GM12873 (cell line): ENCODE measurements at regions not wholly inside any gene's neighbourhood (a gene's known extent, or its start where the extent isn't known, plus 50 kb on each side); places are given as distances from the start of the nearest gene placed in this dataset.

Experiments
- CTCF ChIP-seq: IDR thresholded peaks from 2 replicates; pipeline ENCODE4 v1.5.1; 2012; ENCODE audit warnings: low read depth, mild to moderate bottlenecking, moderate library complexity, low read length, control low read depth; ENCODE audit not compliant: insufficient read depth; ENCODE audit errors: missing control alignments

- TF ChIP-seq CTCF = no peak
Observed at GRCh38 chr1:232897949-232898465, 52.4 kb upstream of the NTPCR start.

- no peak for TF ChIP-seq CTCF
Observed at GRCh38 chr1:232899268-232899667, 51.1 kb upstream of the NTPCR start.

DNA sequence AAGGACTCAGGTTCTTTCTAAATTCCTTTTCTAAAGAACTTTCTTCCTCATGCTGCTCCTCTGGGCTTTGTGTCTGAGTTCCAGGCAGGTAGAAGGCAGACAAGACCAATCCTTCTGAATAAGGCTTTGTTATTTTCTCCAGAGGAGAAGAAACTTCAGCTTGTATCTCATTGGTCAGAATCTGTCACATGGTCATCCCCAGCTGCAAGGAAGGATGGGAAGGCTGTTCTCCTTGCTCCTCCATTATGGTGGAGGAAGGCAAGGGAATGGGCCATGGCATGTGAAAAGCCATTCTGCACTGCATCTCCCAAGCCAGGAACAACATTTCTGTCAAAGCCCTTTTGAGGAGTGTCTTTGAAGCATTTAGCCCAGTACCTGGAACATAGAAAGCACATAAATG, 50.6 kb upstream of the NTPCR start:
- no peak for TF ChIP-seq CTCF
